Panc1 (cell line): ENCODE measurements at regions not wholly inside any gene's neighbourhood (a gene's known extent, or its start where the extent isn't known, plus 50 kb on each side); places are given as distances from the start of the nearest gene placed in this dataset.

ENCODE experiments used
- ATAC-seq: fragments of 200-7000 bp; cut with Tn5 transposase; 2 replicates; pipeline ENCODE4 v1.9.1; 2020; ENCODE audit warnings: mild to moderate bottlenecking, moderate library complexity
- BruUV-seq: library from RNA; stranded (reverse); fragments of 400-500 nt; replicated peaks from 2 replicates; lab custom pipeline; 2021; lab: Mats Ljungman, UMichigan
- CTCF ChIA-PET: fragments of 300-600 bp; sonication (Branson Sonifier 250); formaldehyde crosslinking; loops from one replicate; lab custom pipeline; 2022; ENCODE audit warnings: antibody characterized with exemption; lab: Charles Lee
- POLR2A ChIA-PET: fragments of 300-600 bp; sonication (Branson Sonifier 250); formaldehyde crosslinking; loops from one replicate; lab custom pipeline; 2022; ENCODE audit warnings: antibody characterized with exemption; lab: Charles Lee
- DNase-seq: peaks from one replicate; pipeline ENCODE4 v3.0.0-alpha.2; 2010; ENCODE audit warnings: low read depth, low spot score
- H3K27ac ChIP-seq: 2 replicates; pipeline ENCODE4 v1.5.1; 2011; ENCODE audit warnings: mild to moderate bottlenecking, low read length, inconsistent platforms
- H3K27me3 ChIP-seq: fragments of 200-500 bp; sonication (Bioruptor generic); 2 replicates; pipeline ENCODE4 v1.6.0; 2014; ENCODE audit warnings: low read length, inconsistent platforms; ENCODE audit not compliant: control insufficient read depth, insufficient read depth
- H3K36me3 ChIP-seq: fragments of 200-500 bp; sonication (Bioruptor generic); 2 replicates; pipeline ENCODE4 v1.5.1; 2014; ENCODE audit warnings: inconsistent platforms, mild to moderate bottlenecking, low read length, moderate library complexity; ENCODE audit not compliant: control insufficient read depth, insufficient read depth
- H3K4me1 ChIP-seq: 2 replicates; pipeline ENCODE4 v1.5.1; 2011; ENCODE audit warnings: inconsistent platforms, mild to moderate bottlenecking, low read length, moderate library complexity; ENCODE audit not compliant: control insufficient read depth, insufficient read depth
- H3K4me3 ChIP-seq, 2 experiments: 2 replicates each; pipeline ENCODE4 v1.5.1; 2011 to 2012; ENCODE audit warnings: low read depth in 2 of 2, low read length in 2 of 2, mild to moderate bottlenecking in 2 of 2, inconsistent platforms in 1 of 2, moderate library complexity in 1 of 2
- H3K9me3 ChIP-seq: fragments of 200-500 bp; sonication (Bioruptor generic); 2 replicates; pipeline ENCODE4 v1.5.1; 2014; ENCODE audit warnings: low read depth, mild to moderate bottlenecking, inconsistent platforms, low read length, moderate library complexity; ENCODE audit not compliant: control insufficient read depth, insufficient read depth
- CTCF ChIP-seq: fragments of 450-650 bp; IDR thresholded peaks from 2 replicates; pipeline ENCODE4 v1.5.1; 2017; ENCODE audit warnings: mild to moderate bottlenecking
- POLR2AphosphoS5 ChIP-seq: IDR thresholded peaks from 2 replicates; pipeline ENCODE4 v1.6.1; 2012; ENCODE audit warnings: mild to moderate bottlenecking, low read depth, low read length, moderate library complexity
- REST ChIP-seq, 2 experiments: IDR thresholded peaks; 2 replicates each; pipeline ENCODE4 v1.6.1; 2011 to 2012; ENCODE audit warnings: low read depth in 2 of 2, control low read depth in 1 of 2, low read length in 1 of 2, mild to moderate bottlenecking in 1 of 2, moderate library complexity in 1 of 2; ENCODE audit not compliant: insufficient read depth in 1 of 2
- SIN3A ChIP-seq: IDR thresholded peaks from 2 replicates; pipeline ENCODE4 v1.6.1; 2012; ENCODE audit warnings: low read depth, mild to moderate bottlenecking, low read length, moderate library complexity, borderline replicate concordance; ENCODE audit not compliant: insufficient read depth
- TCF7L2 ChIP-seq: IDR thresholded peaks from 2 replicates; pipeline ENCODE4 v1.6.1; 2011; ENCODE audit warnings: mild to moderate bottlenecking, low read depth, low read length, inconsistent platforms
- in situ Hi-C: cut with HindIII; loops from 2 replicates; pipeline ENCODE4 v1.10.0; 2016; ENCODE audit warnings: low sequenced_read_pairs, low pct_unique_long_range_greater_than_20kb
- intact Hi-C: fragments of 100-400 bp; cut with micrococcal nuclease; formaldehyde crosslinking; loops from one replicate; pipeline ENCODE4 v1.10.0; 2022; ENCODE audit not compliant: unreplicated experiment

GRCh38 chr16:51637770-51638094 lies 486.7 kb upstream of the SALL1 start:
- H3K36me3 ChIP-seq = no peaks in the 10 kb centered on the region
- no TSS peak for BruUV-seq
- ChIA-PET POLR2A (no interaction called here), CTCF (no interaction called here)
- in situ Hi-C loops (no loop called here), intact Hi-C loops (no loop called here)
- DNase-seq (no peak), ATAC-seq (no peak)
- H3K4me1 ChIP-seq = no peaks in the 10 kb centered on the region
- H3K27ac ChIP-seq = no peak overlapping the region
- H3K9me3 ChIP-seq = no peaks in the 10 kb centered on the region
- no peak overlapping the region for H3K4me3 ChIP-seq
- no peaks in the 10 kb centered on the region for H3K27me3 ChIP-seq
- TF ChIP-seq REST (IDR thresholded peaks at IDR 0.05; ENCODE audit: insufficient read depth in 1 of 2, low read depth in 2 of 2, low read length in 1 of 2) (no peak), TCF7L2 (no peak), SIN3A (no peak), CTCF (no peak), POLR2AphosphoS5 (no peak)

- no TSS peak for BruUV-seq
- H3K4me1 ChIP-seq = no peaks in the 10 kb centered on the region
- H3K9me3 ChIP-seq = no peaks in the 10 kb centered on the region
- ATAC-seq (no peak), DNase-seq (no peak)
- H3K27ac ChIP-seq = no peak overlapping the region
- no peaks in the 10 kb centered on the region for H3K36me3 ChIP-seq
- POLR2A ChIA-PET = no interaction called here
- in situ Hi-C loops (no loop called here), intact Hi-C loops (no loop called here)
- no peaks in the 10 kb centered on the region for H3K27me3 ChIP-seq
- CTCF ChIA-PET = no interaction called here
- TF ChIP-seq TCF7L2 = no peak
- no peak for TF ChIP-seq REST (IDR thresholded peaks at IDR 0.05; ENCODE audit: insufficient read depth in 1 of 2, low read depth in 2 of 2, low read length in 1 of 2)
- no peak for TF ChIP-seq CTCF
- TF ChIP-seq POLR2AphosphoS5 = no peak
- no peak for TF ChIP-seq SIN3A
- H3K4me3 ChIP-seq = 0 out of 4 replicates have a peak overlapping the region, but pooled peaks of 1 of the 2 experiments have one; percentile 14
Observed at GRCh38 chr16:51636920-51637769, 486.1 kb upstream of the SALL1 start.
